Esophagus squamous epithelium (tissue), 5 donors: ENCODE measurements at regions not wholly inside any gene's neighbourhood (a gene's known extent, or its start where the extent isn't known, plus 50 kb on each side); places are given as distances from the start of the nearest gene placed in this dataset.

Source experiments
- DNase-seq: peaks from one replicate; lab custom pipeline; 2025; lab: John Stamatoyannopoulos, UW
- H3K27ac ChIP-seq, 4 donors: fragments of 200-600 bp; sonication (generic); one replicate each; pipeline ENCODE4 v1.5.1; 2016 to 2019; ENCODE audit warnings: mild to moderate bottlenecking in 1 of 4
- H3K27me3 ChIP-seq, 4 donors: fragments of 200-600 bp; sonication (generic); 1 replicate in 3 of 4; 2 replicates in 1 of 4; pipeline versions ENCODE4 v1.5.1 to v1.6.0; 2017 to 2021; ENCODE audit warnings: antibody characterized with exemption in 1 of 4
- H3K36me3 ChIP-seq, 3 donors: fragments of 200-600 bp; sonication (generic); one replicate each; pipeline ENCODE4 v1.5.1; 2016 to 2019
- H3K4me1 ChIP-seq, 3 donors: fragments of 200-600 bp; sonication (generic); one replicate each; pipeline ENCODE4 v1.5.1; 2017 to 2019
- H3K4me3 ChIP-seq, 4 donors: fragments of 200-600 bp; sonication (generic); 1 replicate in 3 of 4; 2 replicates in 1 of 4; pipeline ENCODE4 v1.5.1; 2016 to 2019; ENCODE audit warnings: mild to moderate bottlenecking in 2 of 4, moderate library complexity in 1 of 4
- H3K9me3 ChIP-seq, 3 donors: fragments of 200-600 bp; sonication (generic); one replicate each; pipeline ENCODE4 v1.5.1; 2016 to 2019
- CTCF ChIP-seq, 6 experiments: fragments of 450-650 bp in 4 of 6; fragments of 200-600 bp in 2 of 6; sonication (generic) in 2 of 6; IDR thresholded peaks; one replicate each; pipeline ENCODE4 v1.5.1; 2016 to 2019; ENCODE audit warnings: antibody characterized with exemption in 6 of 6, mild to moderate bottlenecking in 4 of 6, moderate library complexity in 4 of 6
- POLR2A ChIP-seq, 4 donors: fragments of 450-650 bp; IDR thresholded peaks; one replicate each; pipeline ENCODE4 v1.6.1; 2017; ENCODE audit warnings: antibody characterized with exemption in 4 of 4, mild to moderate bottlenecking in 4 of 4, moderate library complexity in 3 of 4
- WGBS, 2 donors: methylation state at CpG; one replicate each; pipeline ENCODE4 v1.1.5; 2018; 5-methylcytosine and 5-hydroxymethylcytosine counted together
- intact Hi-C: fragments of 100-400 bp; cut with DNase I; formaldehyde crosslinking; loops from one replicate; pipeline ENCODE4 v1.15.0; 2022
- donor health status: DM: yes; HTN: yes; CAD: no.

GRCh38 chr12:17335487-17335886 is 729.5 kb upstream of the LMO3 start:
- H3K27me3 ChIP-seq = no peaks in the 10 kb centered on the region
- H3K4me1 ChIP-seq = no peaks in the 10 kb centered on the region
- TF ChIP-seq POLR2A (IDR thresholded peaks at IDR 0.05) = no peak
- no peak for TF ChIP-seq CTCF (IDR thresholded peaks at IDR 0.05)
- WGBS, 2 donors = 74 to 77% methylated on average over 3 of the region's 3 CpGs
- H3K4me3 ChIP-seq = no peak overlapping the region
- H3K36me3 ChIP-seq = no peaks in the 10 kb centered on the region
- DNase-seq = no peak
- intact Hi-C loops = no loop called here
- H3K9me3 ChIP-seq = peaks cover 0 to 4% (median 0%) of the 10 kb centered on the region in 3 donors
- no peak overlapping the region for H3K27ac ChIP-seq

- no peak for TF ChIP-seq POLR2A (IDR thresholded peaks at IDR 0.05)
- TF ChIP-seq CTCF (IDR thresholded peaks at IDR 0.05) = no peak
- Histone ChIP-seq H3K4me1 (no peaks in the 10 kb centered on the region), H3K4me3 (no peak overlapping the region), H3K27ac (no peak overlapping the region), H3K36me3 (no peaks in the 10 kb centered on the region), H3K9me3 (no peaks in the 10 kb centered on the region), H3K27me3 (no peaks in the 10 kb centered on the region)
- no peak for DNase-seq
- intact Hi-C loops = no loop called here
- WGBS, 2 donors = 43 to 44% methylated on average over 3 of the region's 3 CpGs
Measured at GRCh38 chr12:17334784-17335183, 728.8 kb upstream of the LMO3 start.

GRCh38 chr12:17333287-17333686 is 727.3 kb upstream of the LMO3 start:
- WGBS, 2 donors = 60 to 63% methylated on average over 3 of the region's 3 CpGs
- no peak for DNase-seq
- H3K9me3 ChIP-seq = no peaks in the 10 kb centered on the region
- TF ChIP-seq CTCF (IDR thresholded peaks at IDR 0.05) (no peak), POLR2A (IDR thresholded peaks at IDR 0.05) (no peak)
- no peaks in the 10 kb centered on the region for H3K27me3 ChIP-seq
- no peak overlapping the region for H3K27ac ChIP-seq
- H3K4me3 ChIP-seq = no peak overlapping the region
- intact Hi-C loops = no loop called here
- no peaks in the 10 kb centered on the region for H3K36me3 ChIP-seq
- H3K4me1 ChIP-seq = no peaks in the 10 kb centered on the region

GRCh38 chr12:17326649-17327048 is 720.7 kb upstream of the LMO3 start:
- intact Hi-C loops = no loop called here
- Histone ChIP-seq H3K4me3 (no peak overlapping the region), H3K9me3 (peaks cover 0 to 6% (median 0%) of the 10 kb centered on the region in 3 donors), H3K27me3 (no peaks in the 10 kb centered on the region), H3K36me3 (no peaks in the 10 kb centered on the region), H3K4me1 (no peaks in the 10 kb centered on the region), H3K27ac (no peak overlapping the region)
- DNase-seq = no peak
- 10 to 16% methylated on average over 2 of the region's 2 CpGs for WGBS, 2 donors
- TF ChIP-seq CTCF (IDR thresholded peaks at IDR 0.05) (no peak), POLR2A (IDR thresholded peaks at IDR 0.05) (no peak)

GRCh38 chr12:17322090-17322489 is 716.1 kb upstream of the LMO3 start:
- H3K9me3 ChIP-seq = peaks cover 0 to 15% (median 0%) of the 10 kb centered on the region in 3 donors
- WGBS, 2 donors = 82% methylated on average over 2 of the region's 2 CpGs; no CpG with 5 or more reads in 1 of the 2 donors
- intact Hi-C loops = no loop called here
- no peaks in the 10 kb centered on the region for H3K27me3 ChIP-seq
- TF ChIP-seq POLR2A (IDR thresholded peaks at IDR 0.05) (no peak), CTCF (IDR thresholded peaks at IDR 0.05) (no peak)
- no peak overlapping the region for H3K27ac ChIP-seq
- DNase-seq = no peak
- no peaks in the 10 kb centered on the region for H3K36me3 ChIP-seq
- no peaks in the 10 kb centered on the region for H3K4me1 ChIP-seq
- H3K4me3 ChIP-seq = no peak overlapping the region
